Gastroesophageal sphincter (tissue), 4 donors: ENCODE measurements at regions not wholly inside any gene's neighbourhood (a gene's known extent, or its start where the extent isn't known, plus 50 kb on each side); places are given as distances from the start of the nearest gene placed in this dataset.

ENCODE experiments used
- ATAC-seq: fragments of 150-250 bp; one replicate; pipeline ENCODE4 v1.9.1; 2016; ENCODE audit warnings: mild to moderate bottlenecking, moderate library complexity
- H3K27ac ChIP-seq, 4 donors: fragments of 200-600 bp; sonication (generic) in 3 of 4; 1 replicate in 3 of 4; 2 replicates in 1 of 4; pipeline ENCODE4 v1.5.1; 2016 to 2019
- H3K27me3 ChIP-seq: fragments of 200-600 bp; sonication (generic); one replicate; pipeline ENCODE4 v1.5.1; 2019
- H3K36me3 ChIP-seq, 2 donors: fragments of 200-600 bp; sonication (generic); one replicate each; pipeline ENCODE4 v1.5.1; 2019; ENCODE audit warnings: control low read depth in 1 of 2
- H3K4me1 ChIP-seq, 3 donors: fragments of 200-600 bp; sonication (generic); 1 replicate in 2 of 3; 2 replicates in 1 of 3; pipeline ENCODE4 v1.5.1; 2016 to 2019; ENCODE audit warnings: control low read depth in 2 of 3
- H3K4me3 ChIP-seq, 2 donors: fragments of 200-600 bp; sonication (generic); one replicate each; pipeline ENCODE4 v1.5.1; 2019; ENCODE audit warnings: mild to moderate bottlenecking in 1 of 2, moderate library complexity in 1 of 2
- H3K9me3 ChIP-seq, 3 donors: fragments of 200-600 bp; sonication (generic); one replicate each; pipeline ENCODE4 v1.5.1; 2017 to 2019; ENCODE audit warnings: control low read depth in 2 of 3
- CTCF ChIP-seq, 4 experiments: fragments of 200-600 bp in 2 of 4; fragments of 450-650 bp in 2 of 4; sonication (generic) in 1 of 4; IDR thresholded peaks; one replicate each; pipeline ENCODE4 v1.5.1; 2017 to 2019; ENCODE audit warnings: antibody characterized with exemption in 4 of 4, mild to moderate bottlenecking in 2 of 4, moderate library complexity in 2 of 4
- EP300 ChIP-seq: sonication (generic); formaldehyde crosslinking; IDR thresholded peaks from one replicate; pipeline ENCODE4 v1.6.1; 2017; ENCODE audit warnings: antibody characterized with exemption, mild to moderate bottlenecking
- POLR2A ChIP-seq, 2 donors: fragments of 450-650 bp; IDR thresholded peaks; one replicate each; pipeline ENCODE4 v1.6.1; 2017; ENCODE audit warnings: antibody characterized with exemption in 2 of 2, mild to moderate bottlenecking in 2 of 2, moderate library complexity in 1 of 2
- POLR2AphosphoS5 ChIP-seq: sonication (generic); formaldehyde crosslinking; IDR thresholded peaks from one replicate; pipeline ENCODE4 v1.6.1; 2017; ENCODE audit warnings: antibody characterized with exemption
- WGBS, 2 donors: methylation state at CpG; one replicate each; pipeline ENCODE4 v1.1.5; 2018; ENCODE audit warnings: low coverage in 1 of 2; 5-methylcytosine and 5-hydroxymethylcytosine counted together

- no peak for ATAC-seq
- Histone ChIP-seq H3K27me3 (no peaks in the 10 kb centered on the region), H3K4me1 (no peaks in the 10 kb centered on the region), H3K27ac (no peak overlapping the region), H3K36me3 (no peaks in the 10 kb centered on the region), H3K9me3 (no peaks in the 10 kb centered on the region), H3K4me3 (no peak overlapping the region)
- WGBS, 2 donors: 70 to 86% methylated on average over 1 of the region's 1 CpG
- TF ChIP-seq CTCF (IDR thresholded peaks at IDR 0.05): no peak
Measured at GRCh38 chr3:105238367-105238766, 128.3 kb upstream of the ALCAM start.

- Histone ChIP-seq H3K9me3 (no peaks in the 10 kb centered on the region), H3K27me3 (no peaks in the 10 kb centered on the region), H3K4me1 (no peaks in the 10 kb centered on the region), H3K4me3 (no peak overlapping the region), H3K27ac (no peak overlapping the region), H3K36me3 (no peaks in the 10 kb centered on the region)
- no peak for TF ChIP-seq CTCF (IDR thresholded peaks at IDR 0.05)
- no peak for TF ChIP-seq POLR2A (IDR thresholded peaks at IDR 0.05)
- no peak for TF ChIP-seq EP300
- no peak for TF ChIP-seq POLR2AphosphoS5
- ATAC-seq: no peak
- WGBS, 2 donors: 61 to 84% methylated on average over 2 of the region's 2 CpGs
Measured at GRCh38 chr3:105243076-105243475, 123.6 kb upstream of the ALCAM start.

- H3K27ac ChIP-seq: no peak overlapping the region
- ATAC-seq: no peak
- H3K9me3 ChIP-seq: peaks cover 0 to 5% (median 0%) of the 10 kb centered on the region in 3 donors
- WGBS, 2 donors: 83 to 96% methylated on average over 1 to 3 of the region's 3 CpGs
- no peaks in the 10 kb centered on the region for H3K27me3 ChIP-seq
- H3K36me3 ChIP-seq: no peaks in the 10 kb centered on the region
- H3K4me3 ChIP-seq: no peak overlapping the region
- no peak for TF ChIP-seq EP300
- no peak for TF ChIP-seq CTCF (IDR thresholded peaks at IDR 0.05)
- TF ChIP-seq POLR2A (IDR thresholded peaks at IDR 0.05): no peak
- TF ChIP-seq POLR2AphosphoS5: no peak
- H3K4me1 ChIP-seq: no peaks in the 10 kb centered on the region
Measured at GRCh38 chr3:105246536-105246935, 120.2 kb upstream of the ALCAM start.

- no peak overlapping the region for H3K4me3 ChIP-seq
- no peak for TF ChIP-seq EP300
- TF ChIP-seq POLR2AphosphoS5: no peak
- no peak for TF ChIP-seq CTCF (IDR thresholded peaks at IDR 0.05)
- TF ChIP-seq POLR2A (IDR thresholded peaks at IDR 0.05): no peak
- no peak for ATAC-seq
- 42 to 85% methylated on average over 3 of the region's 3 CpGs for WGBS, 2 donors
- H3K4me1 ChIP-seq: no peaks in the 10 kb centered on the region
- no peak overlapping the region for H3K27ac ChIP-seq
- no peaks in the 10 kb centered on the region for H3K36me3 ChIP-seq
- H3K27me3 ChIP-seq: no peaks in the 10 kb centered on the region
- H3K9me3 ChIP-seq: peaks cover 0 to 5% (median 0%) of the 10 kb centered on the region in 3 donors
Measured at GRCh38 chr3:105253225-105253624, 113.5 kb upstream of the ALCAM start.

GRCh38 chr3:105254154-105254553 is 112.6 kb upstream of the ALCAM start:
- WGBS, 2 donors: 93 to 96% methylated on average over 2 of the region's 2 CpGs
- no peak overlapping the region for H3K27ac ChIP-seq
- no peaks in the 10 kb centered on the region for H3K4me1 ChIP-seq
- no peak overlapping the region for H3K4me3 ChIP-seq
- H3K36me3 ChIP-seq: no peaks in the 10 kb centered on the region
- ATAC-seq: no peak
- TF ChIP-seq POLR2AphosphoS5: no peak
- no peak for TF ChIP-seq EP300
- no peak for TF ChIP-seq CTCF (IDR thresholded peaks at IDR 0.05)
- no peak for TF ChIP-seq POLR2A (IDR thresholded peaks at IDR 0.05)
- H3K27me3 ChIP-seq: no peaks in the 10 kb centered on the region
- peaks cover 0 to 5% (median 0%) of the 10 kb centered on the region in 3 donors for H3K9me3 ChIP-seq
